ENCODE measurements at regions not wholly inside any gene's neighbourhood (a gene's known extent, or its start where the extent isn't known, plus 50 kb on each side); places are given as distances from the start of the nearest gene placed in this dataset.
"Not testable (repeated sequence)": the region's sequence is repeated elsewhere in the genome, so short reads cannot be mapped to it uniquely, and the experiment has no call there.

- DNase-seq (no peak), ATAC-seq (no peak)
Measured at GRCh38 chr11:112617977-112618826, 343.0 kb upstream of the NCAM1 start.

- DNase-seq (no peak), ATAC-seq (no peak)
Measured at GRCh38 chr11:112619106-112619505, 342.1 kb upstream of the NCAM1 start.

GRCh38 chr11:112620621-112621394, 340.4 kb upstream of the NCAM1 start:
- DNase-seq = no peak
- no peak for ATAC-seq

GRCh38 chr11:112623057-112623456, 338.2 kb upstream of the NCAM1 start:
- ATAC-seq (no peak), DNase-seq (no peak)

GRCh38 chr11:112624431-112624830, 336.8 kb upstream of the NCAM1 start:
- ATAC-seq = no peak

GRCh38 chr11:112624971-112625370, 336.2 kb upstream of the NCAM1 start:
- ATAC-seq, DNase-seq: not testable (repeated sequence)

More at GRCh38 chr11:112624431-112624830, 336.8 kb upstream of the NCAM1 start:
- no peak for DNase-seq

- ATAC-seq (no peak), DNase-seq (no peak)
Measured at GRCh38 chr11:112625814-112626213, 335.4 kb upstream of the NCAM1 start.

GRCh38 chr11:112626731-112627130, 334.5 kb upstream of the NCAM1 start:
- ATAC-seq (no peak), DNase-seq (no peak)

- peak; percentile 73 for ATAC-seq
- no peak for DNase-seq
Measured at GRCh38 chr11:112627588-112628045, 333.6 kb upstream of the NCAM1 start.

- ATAC-seq = no peak
Measured at GRCh38 chr11:112628676-112629075, 332.5 kb upstream of the NCAM1 start.

GRCh38 chr11:112630496-112630895, 330.7 kb upstream of the NCAM1 start:
- DNase-seq = no peak
- ATAC-seq = no peak

More at GRCh38 chr11:112628676-112629075, 332.5 kb upstream of the NCAM1 start:
- no peak for DNase-seq

GRCh38 chr11:112631333-112631732, 329.9 kb upstream of the NCAM1 start:
- DNase-seq (no peak), ATAC-seq (no peak)

- DNase-seq = no peak
Measured at GRCh38 chr11:112632866-112633505, 328.2 kb upstream of the NCAM1 start.

GRCh38 chr11:112634551-112634950, 326.7 kb upstream of the NCAM1 start:
- ATAC-seq = no peak
- DNase-seq = no peak

More at GRCh38 chr11:112632866-112633505, 328.2 kb upstream of the NCAM1 start:
- no peak for ATAC-seq

GRCh38 chr11:112634995-112635737, 326.1 kb upstream of the NCAM1 start:
- ATAC-seq (no peak), DNase-seq (no peak)

- DNase-seq (no peak), ATAC-seq (no peak)
Measured at GRCh38 chr11:112637076-112637475, 324.1 kb upstream of the NCAM1 start.

- DNase-seq (no peak), ATAC-seq (no peak)
Measured at GRCh38 chr11:112637876-112638275, 323.3 kb upstream of the NCAM1 start.

GRCh38 chr11:112639469-112639868, 321.8 kb upstream of the NCAM1 start:
- ATAC-seq = no peak
- no peak for DNase-seq

GRCh38 chr11:112643416-112643815, 317.8 kb upstream of the NCAM1 start:
- DNase-seq (no peak), ATAC-seq (no peak)

- no peak for ATAC-seq
- DNase-seq = no peak
Measured at GRCh38 chr11:112644410-112645131, 316.6 kb upstream of the NCAM1 start.

GRCh38 chr11:112649856-112650255, 311.4 kb upstream of the NCAM1 start:
- ATAC-seq = no peak
- no peak for DNase-seq
